WI38 (cell line): ENCODE measurements at regions not wholly inside any gene's neighbourhood (a gene's known extent, or its start where the extent isn't known, plus 50 kb on each side); places are given as distances from the start of the nearest gene placed in this dataset.

Experiments
- H3K4me3 ChIP-seq: 2 replicates; pipeline ENCODE4 v1.5.1; 2011; ENCODE audit warnings: low read depth, mild to moderate bottlenecking, control low read depth, low read length
- CTCF ChIP-seq: IDR thresholded peaks from 2 replicates; pipeline ENCODE4 v1.5.1; 2012; ENCODE audit warnings: low read depth, mild to moderate bottlenecking, control low read depth, low read length

- TF ChIP-seq CTCF = no peak
- no peak overlapping the region for H3K4me3 ChIP-seq
Observed at GRCh38 chr9:99351647-99352046, 129.6 kb downstream of the SEC61B start.

GRCh38 chr9:99352826-99353225 lies 130.7 kb downstream of the SEC61B start:
- no peak overlapping the region for H3K4me3 ChIP-seq
- no peak for TF ChIP-seq CTCF

- no peak overlapping the region for H3K4me3 ChIP-seq
- no peak for TF ChIP-seq CTCF
Observed at GRCh38 chr9:99353408-99353807, 131.3 kb downstream of the SEC61B start.

GRCh38 chr9:99354104-99354503 lies 132.0 kb downstream of the SEC61B start:
- no peak for TF ChIP-seq CTCF
- H3K4me3 ChIP-seq = no peak overlapping the region

GRCh38 chr9:99356512-99356971 lies 134.5 kb downstream of the SEC61B start:
- no peak overlapping the region for H3K4me3 ChIP-seq
- TF ChIP-seq CTCF = no peak

GRCh38 chr9:99357575-99357974 lies 135.5 kb downstream of the SEC61B start:
- TF ChIP-seq CTCF = no peak
- no peak overlapping the region for H3K4me3 ChIP-seq

- H3K4me3 ChIP-seq = no peak overlapping the region
- no peak for TF ChIP-seq CTCF
Observed at GRCh38 chr9:99358668-99359067, 136.6 kb downstream of the SEC61B start.
